GM12878 (cell line): ENCODE measurements at regions not wholly inside any gene's neighbourhood (a gene's known extent, or its start where the extent isn't known, plus 50 kb on each side); places are given as distances from the start of the nearest gene placed in this dataset.

Experiments used
- CEBPB ChIP-seq, 2 experiments: fragments of 150-350 bp in 1 of 2; IDR thresholded peaks; 2 replicates each; pipeline ENCODE4 v1.6.1; 2012 to 2014; ENCODE audit warnings: low read depth in 2 of 2, low read length in 2 of 2, borderline replicate concordance in 1 of 2, inconsistent platforms in 1 of 2
- CTCF ChIP-seq, 3 experiments: IDR thresholded peaks in 2 of 3; conservative IDR thresholded peaks in 1 of 3; 2 replicates each; pipeline ENCODE4 v1.5.1; 2011; ENCODE audit warnings: low read depth in 3 of 3, low read length in 3 of 3, mild to moderate bottlenecking in 3 of 3, control low read depth in 2 of 3, moderate library complexity in 2 of 3, inconsistent platforms in 1 of 3, mixed read lengths in 1 of 3; ENCODE audit not compliant: control insufficient read depth in 2 of 3, insufficient read depth in 1 of 3; ENCODE audit errors: extremely low read depth in 1 of 3
- EP300 ChIP-seq, 2 experiments: fragments of 150-350 bp in 1 of 2; IDR thresholded peaks; 2 replicates each; pipeline ENCODE4 v1.6.1; 2011 to 2012; ENCODE audit warnings: low read depth in 2 of 2, low read length in 2 of 2, borderline replicate concordance in 1 of 2, improper control_type of control experiment in 1 of 2, inconsistent platforms in 1 of 2; ENCODE audit not compliant: control insufficient read depth in 1 of 2
- HSF1 ChIP-seq: fragments of 150-350 bp; IDR thresholded peaks from 2 replicates; pipeline ENCODE4 v1.6.1; 2014; ENCODE audit warnings: mild to moderate bottlenecking, low read depth, low read length
- IKZF2 ChIP-seq, 2 experiments: fragments of 450-650 bp; IDR thresholded peaks; 2 replicates each; pipeline ENCODE4 v1.6.1; 2017; ENCODE audit warnings: mild to moderate bottlenecking in 2 of 2, moderate library complexity in 2 of 2
- JUNB ChIP-seq: IDR thresholded peaks from 2 replicates; pipeline ENCODE4 v1.6.1; 2016; ENCODE audit warnings: antibody characterized with exemption, mild to moderate bottlenecking
- MAX ChIP-seq: IDR thresholded peaks from 2 replicates; pipeline ENCODE4 v1.6.1; 2012; ENCODE audit warnings: low read depth, low read length, improper control_type of control experiment
- NBN ChIP-seq: fragments of 450-650 bp; IDR thresholded peaks from 2 replicates; pipeline ENCODE4 v1.6.1; 2016
- POLR2AphosphoS5 ChIP-seq: IDR thresholded peaks from 2 replicates; pipeline ENCODE4 v1.6.1; 2011; ENCODE audit warnings: mild to moderate bottlenecking, low read length, inconsistent platforms
- REST ChIP-seq: IDR thresholded peaks from 2 replicates; pipeline ENCODE4 v1.6.1; 2012; ENCODE audit warnings: mild to moderate bottlenecking, low read depth, low read length
- ZBTB11 ChIP-seq: fragments of 450-650 bp; formaldehyde crosslinking; IDR thresholded peaks from 2 replicates; pipeline ENCODE4 v1.5.0; 2022; ENCODE audit warnings: mild to moderate bottlenecking, missing genetic modification characterization
- ZNF274 ChIP-seq: IDR thresholded peaks from one replicate; pipeline ENCODE4 v1.8.0; 2011; ENCODE audit not compliant: insufficient read length, insufficient read depth

- no peak for TF ChIP-seq CEBPB (IDR thresholded peaks at IDR 0.05; ENCODE audit: borderline replicate concordance in 1 of 2, low read depth in 2 of 2, low read length in 2 of 2)
- no peak for TF ChIP-seq NBN
- no peak for TF ChIP-seq ZNF274
- TF ChIP-seq REST: no peak
- TF ChIP-seq MAX: no peak
- TF ChIP-seq ZBTB11 (CRISPR knock-in tag): no peak
- no peak for TF ChIP-seq CTCF (IDR thresholded peaks at IDR 0.05 in 2 of 3, conservative IDR thresholded peaks at IDR 0.05 in 1 of 3; ENCODE audit: control insufficient read depth in 2 of 3, extremely low read depth in 1 of 3, insufficient read depth in 1 of 3, low read depth in 3 of 3, low read length in 3 of 3)
- TF ChIP-seq IKZF2 (IDR thresholded peaks at IDR 0.05): no peak
- TF ChIP-seq POLR2AphosphoS5: no peak
- no peak for TF ChIP-seq JUNB
- no peak for TF ChIP-seq HSF1
- no peak for TF ChIP-seq EP300 (IDR thresholded peaks at IDR 0.05; ENCODE audit: borderline replicate concordance in 1 of 2, control insufficient read depth in 1 of 2, low read depth in 2 of 2, low read length in 2 of 2)
Measured at GRCh38 chr2:150578481-150578880, 91.0 kb upstream of the RND3 start.
